Amniotic stem cell (primary cell): ENCODE measurements at regions not wholly inside any gene's neighbourhood (a gene's known extent, or its start where the extent isn't known, plus 50 kb on each side); places are given as distances from the start of the nearest gene placed in this dataset.

Experiments used
- DNase-seq: peaks from one replicate; lab custom pipeline; 2025; lab: John Stamatoyannopoulos, UW

GRCh38 chr12:5227708-5228373, 184.2 kb downstream of the KCNA5 start:
- DNase-seq, result no peak

DNA sequence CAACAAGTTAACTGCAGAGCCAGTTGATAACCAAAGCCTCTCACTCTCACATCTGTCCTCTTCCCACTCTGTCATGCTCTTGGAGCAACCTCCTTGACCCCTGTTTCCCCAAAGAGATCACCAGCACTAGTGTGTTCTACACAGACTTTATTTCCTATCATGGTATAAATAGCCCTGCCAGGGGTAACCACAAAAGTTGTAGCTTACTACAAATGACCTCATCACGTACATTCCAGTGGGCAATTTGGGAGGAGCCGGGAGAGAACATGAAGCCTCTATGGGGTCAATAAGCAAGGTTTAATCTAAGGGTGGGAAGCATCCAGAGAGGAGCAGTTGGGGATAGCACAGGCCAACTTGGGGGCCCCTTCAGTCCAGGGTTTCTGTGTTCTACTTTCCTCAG, 186.5 kb downstream of the KCNA5 start:
- no peak for DNase-seq

DNA sequence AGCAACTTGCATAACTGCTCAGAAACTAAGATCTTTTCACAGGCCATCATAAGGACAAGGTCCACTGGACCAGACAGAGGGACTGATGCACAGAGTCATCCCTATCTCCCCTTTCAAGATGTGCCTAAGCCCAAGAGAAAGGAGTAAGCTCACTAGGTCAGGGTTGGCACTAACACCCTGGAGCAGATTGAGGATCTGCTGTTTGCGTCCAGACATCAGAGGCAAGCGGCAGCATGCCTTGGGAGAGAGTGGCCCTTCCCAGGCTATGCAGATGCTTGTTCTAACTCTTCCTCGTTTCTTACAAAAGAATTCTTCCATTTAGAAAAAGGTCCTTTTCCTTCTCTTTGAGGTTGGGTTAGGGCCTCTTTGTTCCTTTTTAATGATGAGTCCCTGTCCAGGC, 187.2 kb downstream of the KCNA5 start:
- DNase-seq, result no peak

DNA sequence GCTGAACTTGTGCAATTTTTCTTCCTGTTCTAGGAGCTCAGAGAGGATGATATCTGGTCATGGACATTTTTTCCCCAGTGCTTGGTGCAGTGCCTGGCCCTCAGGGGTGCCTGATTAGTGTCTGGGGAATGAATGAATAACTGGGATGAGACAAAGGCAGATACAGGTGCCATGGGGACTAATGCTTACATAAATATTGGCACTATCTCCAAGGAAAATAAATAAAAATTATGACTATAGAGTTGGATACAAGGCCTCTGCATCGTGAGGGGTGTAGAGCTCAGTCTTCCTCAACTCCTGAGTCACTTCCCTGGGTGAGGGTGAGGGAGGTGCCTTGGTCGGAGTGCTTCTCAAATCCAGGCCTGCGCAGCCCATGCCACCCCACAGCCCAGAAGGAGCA, 188.6 kb downstream of the KCNA5 start:
- DNase-seq, result no peak

- no peak for DNase-seq
Measured at GRCh38 chr12:5232826-5233500, 189.3 kb downstream of the KCNA5 start.

DNA sequence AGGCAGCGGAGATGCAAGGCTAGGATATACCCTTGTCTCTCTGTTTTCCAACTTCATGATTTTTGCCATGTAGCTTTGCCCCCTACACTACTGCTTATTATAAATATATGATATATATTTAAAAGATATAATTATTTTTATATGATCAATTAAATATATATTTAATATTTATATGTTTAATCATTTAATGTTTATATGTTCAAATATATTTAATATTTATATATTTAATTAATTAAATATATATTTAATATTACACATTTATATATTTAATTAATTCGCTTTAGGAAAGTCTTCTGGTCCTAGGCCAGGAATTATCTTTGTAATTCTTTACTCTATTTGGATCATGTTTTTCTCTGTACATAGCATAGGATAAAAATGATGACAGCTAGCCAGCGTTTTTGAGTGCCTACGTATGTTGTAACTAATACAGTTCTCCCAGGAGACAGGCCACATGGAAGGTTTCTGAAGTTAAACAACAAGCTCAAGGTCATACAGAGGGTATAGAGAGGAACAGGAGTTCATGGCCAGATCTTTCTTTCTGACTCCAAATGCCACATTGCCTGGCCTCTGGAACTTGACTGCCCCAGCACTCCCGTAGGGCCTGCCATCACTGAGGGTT, 192.5 kb downstream of the KCNA5 start:
- no peak for DNase-seq

DNA sequence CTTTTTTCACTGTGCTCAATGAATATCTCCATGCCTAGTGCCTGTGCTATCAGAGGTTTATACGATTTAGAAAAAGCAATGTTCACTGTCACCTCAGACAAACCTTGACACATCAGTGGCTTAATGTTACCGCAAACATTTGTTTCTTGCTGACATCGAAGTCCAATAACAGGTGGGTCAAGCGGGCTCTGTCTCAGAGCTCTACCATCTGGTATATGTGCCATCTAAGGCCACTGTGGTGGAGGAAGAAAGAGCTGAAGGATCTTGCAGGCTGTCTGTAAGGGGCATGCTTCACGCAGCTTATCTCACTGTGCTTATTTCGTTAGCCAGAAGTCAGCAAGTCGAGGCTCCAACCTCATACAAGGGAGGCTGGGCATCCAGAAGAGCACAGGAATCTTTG, 189.5 kb upstream of the NTF3 start:
- no peak for DNase-seq

GRCh38 chr12:5243014-5243413, 188.9 kb upstream of the NTF3 start:
- no peak for DNase-seq

- DNase-seq, result no peak
Measured at GRCh38 chr12:5244513-5244972, 187.4 kb upstream of the NTF3 start.

GRCh38 chr12:5246196-5246595, 185.7 kb upstream of the NTF3 start:
- no peak for DNase-seq

GRCh38 chr12:5247144-5247543, 184.8 kb upstream of the NTF3 start:
- DNase-seq, result no peak

- DNase-seq, result no peak
Measured at GRCh38 chr12:5248230-5248629, 183.7 kb upstream of the NTF3 start.

DNA sequence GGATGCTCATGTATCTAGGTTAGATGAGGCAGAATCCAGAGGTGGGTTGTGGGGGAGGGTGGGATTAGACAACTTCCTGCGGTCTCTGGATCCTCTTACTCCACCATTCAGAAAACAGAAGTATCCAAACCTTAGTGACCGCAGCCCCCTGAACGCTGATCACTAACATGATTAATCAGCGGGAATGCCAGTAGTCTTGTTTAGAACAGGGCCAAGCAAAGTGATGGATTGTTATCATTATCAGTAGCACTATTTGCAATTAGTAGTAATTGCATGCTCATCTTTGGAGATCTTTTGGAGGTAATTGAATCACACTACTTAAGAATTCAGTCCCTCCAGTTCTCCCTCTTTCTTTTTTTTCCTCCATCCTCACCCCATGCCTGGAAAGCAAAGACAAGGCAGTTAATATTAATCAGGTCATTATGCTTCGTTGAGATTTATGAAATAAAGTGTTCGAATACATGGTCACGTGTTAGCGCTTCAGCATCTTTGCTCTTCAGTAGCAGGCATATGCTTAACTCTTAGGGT, 182.8 kb upstream of the NTF3 start:
- DNase-seq, result no peak

DNA sequence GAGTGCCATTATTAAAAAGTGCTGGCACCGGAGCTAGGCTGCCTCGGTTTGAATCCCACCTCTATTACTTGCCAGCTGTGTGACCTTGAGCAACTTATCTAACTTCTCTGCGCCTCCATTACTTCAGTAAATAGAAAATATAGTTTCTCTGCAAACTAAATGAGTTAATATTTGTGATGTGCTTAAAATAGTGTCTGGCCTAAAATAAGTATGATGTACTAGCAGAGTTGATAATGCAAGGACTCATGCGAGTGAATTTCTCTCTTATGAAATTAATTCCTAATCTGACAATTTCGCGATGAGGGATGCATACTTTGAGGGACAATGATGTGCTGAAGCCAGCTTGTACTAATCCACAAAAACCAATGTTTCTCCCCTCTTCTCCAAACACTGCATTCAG, 180.8 kb upstream of the NTF3 start:
- no peak for DNase-seq

GRCh38 chr12:5251786-5252185, 180.1 kb upstream of the NTF3 start:
- no peak for DNase-seq

- no peak for DNase-seq
Measured at GRCh38 chr12:5254703-5255102, 177.2 kb upstream of the NTF3 start.

- DNase-seq, result no peak
Measured at GRCh38 chr12:5257763-5258495, 174.0 kb upstream of the NTF3 start.

DNA sequence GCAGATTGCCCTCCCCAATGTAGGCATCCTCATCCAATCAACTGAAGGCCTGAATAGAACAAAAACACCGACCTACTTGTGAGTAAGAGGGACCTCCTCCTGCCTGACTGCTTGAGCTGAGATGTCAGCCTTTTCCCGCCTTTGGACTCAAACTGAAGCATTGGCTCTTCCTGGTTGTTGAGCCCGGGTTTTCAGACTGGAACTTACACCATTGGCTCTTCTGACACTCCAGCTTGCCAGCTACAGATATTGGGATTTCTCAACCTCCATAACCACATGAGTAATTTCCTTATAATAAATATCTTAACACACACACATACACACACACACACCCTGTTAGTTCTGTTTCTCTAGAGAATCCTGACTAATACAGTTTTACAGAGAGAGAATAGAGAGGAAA, 173.4 kb upstream of the NTF3 start:
- no peak for DNase-seq

GRCh38 chr12:5258926-5259325, 173.0 kb upstream of the NTF3 start:
- no peak for DNase-seq

- no peak for DNase-seq
Measured at GRCh38 chr12:5259523-5259922, 172.4 kb upstream of the NTF3 start.

DNA sequence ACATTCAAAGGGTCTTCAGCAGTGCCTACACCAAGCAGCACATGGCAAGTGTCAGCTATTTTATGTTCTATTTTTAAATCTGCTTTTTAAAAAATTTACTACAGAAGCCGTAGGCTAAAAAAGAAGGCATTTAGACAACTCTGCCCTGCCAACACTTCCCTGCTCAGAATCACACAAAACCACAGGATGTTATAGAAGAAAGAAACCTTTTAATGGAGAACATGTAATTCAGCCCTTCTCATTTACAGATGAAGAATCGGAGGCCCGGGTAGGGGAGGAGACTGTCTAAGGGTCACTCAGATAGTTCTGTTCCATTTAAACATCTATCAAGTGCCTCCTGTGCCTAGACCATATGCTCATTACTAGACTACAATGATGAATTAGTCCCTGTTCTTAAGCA, 171.8 kb upstream of the NTF3 start:
- no peak for DNase-seq

- DNase-seq, result no peak
Measured at GRCh38 chr12:5260591-5261086, 171.3 kb upstream of the NTF3 start.
